Activated naive CD4-positive, alpha-beta T cell treated with anti-CD3 and anti-CD28 coated beads, Interleukin-2, amount 10 ng/mL, durations not matched to agents 7 days and 5 days (primary cell): ENCODE measurements at regions not wholly inside any gene's neighbourhood (a gene's known extent, or its start where the extent isn't known, plus 50 kb on each side); places are given as distances from the start of the nearest gene placed in this dataset.

ENCODE experiments used
- CTCF ChIA-PET: fragments of 350-600 bp; sonication (Branson Sonifier 250); formaldehyde crosslinking; loops from one replicate; lab custom pipeline; 2021; ENCODE audit warnings: antibody characterized with exemption; lab: Charles Lee
- DNase-seq: peaks from one replicate; pipeline ENCODE4 v3.0.0-alpha.2; 2020
- H3K27ac Mint-ChIP-seq: one replicate; pipeline ENCODE4 v1.8.0; 2021; ENCODE audit warnings: mild to moderate bottlenecking, moderate library complexity, mixed read lengths
- H3K27me3 Mint-ChIP-seq: one replicate; pipeline ENCODE4 v1.8.0; 2021; ENCODE audit warnings: mild to moderate bottlenecking, mixed read lengths
- H3K36me3 Mint-ChIP-seq: one replicate; pipeline ENCODE4 v1.8.0; 2021; ENCODE audit warnings: mixed read lengths
- H3K4me1 Mint-ChIP-seq: one replicate; pipeline ENCODE4 v1.8.0; 2021; ENCODE audit warnings: mixed read lengths
- H3K4me3 Mint-ChIP-seq: one replicate; pipeline ENCODE4 v1.8.0; 2021; ENCODE audit warnings: mild to moderate bottlenecking, moderate library complexity, mixed read lengths
- H3K9me3 Mint-ChIP-seq: one replicate; pipeline ENCODE4 v1.8.0; 2021; ENCODE audit warnings: mixed read lengths

DNA sequence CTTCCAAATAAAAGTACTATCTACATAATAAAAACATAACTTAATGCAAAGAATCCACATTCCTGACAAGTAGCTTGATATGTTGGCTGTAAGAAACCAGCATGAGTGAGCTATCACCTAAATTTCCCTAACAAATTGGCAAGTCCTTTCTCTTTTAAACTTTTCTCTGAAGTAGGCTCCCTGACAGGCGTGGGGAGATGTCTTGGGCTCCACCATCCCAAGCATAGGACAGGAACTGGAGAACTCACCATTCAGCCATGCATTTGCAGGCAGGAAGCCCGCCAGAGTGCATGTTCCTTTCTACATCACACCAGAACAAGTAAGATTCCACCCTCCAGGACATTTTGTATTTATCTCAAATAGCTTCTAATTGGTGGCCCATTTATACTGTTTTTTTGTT is 921.9 kb upstream of the CELF4 start:
- Mint-ChIP-seq H3K36me3 (no peaks in the 10 kb centered on the region), H3K4me3 (no peak overlapping the region), H3K27ac (no peak overlapping the region), H3K27me3 (no peaks in the 10 kb centered on the region), H3K4me1 (no peaks in the 10 kb centered on the region), H3K9me3 (no peaks in the 10 kb centered on the region)
- CTCF ChIA-PET, result no interaction called here
- no peak for DNase-seq

DNA sequence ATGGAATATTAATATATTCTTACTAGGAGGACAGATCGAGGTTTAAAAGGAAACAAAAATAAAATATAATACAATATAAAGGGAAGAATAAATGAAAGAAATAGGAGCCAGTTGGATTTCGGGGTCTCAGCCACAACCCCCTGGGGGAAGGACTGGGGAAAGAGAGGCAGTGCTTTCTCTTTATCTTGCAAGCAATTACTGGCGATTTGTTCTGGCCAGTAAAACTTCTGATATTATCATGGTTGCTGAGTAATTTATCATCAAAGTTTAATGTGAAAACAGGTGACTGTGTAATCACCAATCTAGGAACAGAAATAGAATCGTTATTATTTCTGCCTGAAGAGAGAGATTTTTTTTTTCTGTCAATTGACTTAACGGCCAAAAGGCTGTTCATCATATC is 917.7 kb upstream of the CELF4 start:
- Mint-ChIP-seq H3K4me3 (no peak overlapping the region), H3K27me3 (no peaks in the 10 kb centered on the region), H3K36me3 (no peaks in the 10 kb centered on the region), H3K27ac (no peak overlapping the region), H3K4me1 (no peaks in the 10 kb centered on the region), H3K9me3 (no peaks in the 10 kb centered on the region)
- CTCF ChIA-PET, result no interaction called here
- no peak for DNase-seq

DNA sequence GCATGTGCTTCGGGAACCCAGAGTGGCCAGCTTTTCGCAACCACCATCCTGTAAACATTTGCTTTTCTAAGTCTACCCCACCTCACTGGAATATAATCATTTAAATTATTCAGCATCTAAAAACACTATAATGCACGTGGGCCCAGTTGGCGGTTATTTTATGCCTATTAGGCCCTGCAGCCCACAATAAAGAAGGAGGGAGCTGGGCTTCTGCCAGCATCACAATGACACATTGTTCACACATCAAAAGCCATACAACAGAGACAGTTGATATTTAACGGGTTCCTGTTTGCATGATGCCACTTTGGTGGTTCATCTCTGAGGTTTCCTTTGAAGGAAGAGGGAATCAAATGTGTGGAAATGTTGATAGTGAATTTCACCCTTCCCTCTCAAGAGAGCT is 916.0 kb upstream of the CELF4 start:
- no peaks in the 10 kb centered on the region for H3K9me3 Mint-ChIP-seq
- no peak for DNase-seq
- no peaks in the 10 kb centered on the region for H3K4me1 Mint-ChIP-seq
- H3K27me3 Mint-ChIP-seq, result no peaks in the 10 kb centered on the region
- H3K36me3 Mint-ChIP-seq, result no peaks in the 10 kb centered on the region
- no peak overlapping the region for H3K27ac Mint-ChIP-seq
- no peak overlapping the region for H3K4me3 Mint-ChIP-seq
- CTCF ChIA-PET, result no interaction called here

DNA sequence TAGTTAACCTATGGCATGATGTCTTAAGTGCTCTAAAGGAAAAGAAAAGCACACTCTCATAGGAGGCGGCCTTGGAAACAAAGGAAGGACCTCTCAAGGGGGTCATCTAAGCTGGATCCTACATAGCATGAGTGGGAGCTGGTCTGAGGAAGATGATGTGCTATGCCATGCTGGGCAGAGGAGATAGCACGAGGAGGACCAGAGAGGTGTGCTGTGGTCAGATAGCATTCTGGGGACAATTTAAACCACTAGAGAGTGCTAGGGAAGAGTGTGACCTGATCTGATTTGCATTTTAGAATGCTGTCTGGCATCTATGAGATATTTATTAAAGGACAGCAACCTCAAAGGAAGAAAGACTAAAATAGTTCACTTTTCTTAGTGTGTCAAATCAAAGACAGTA is 910.1 kb upstream of the CELF4 start:
- Mint-ChIP-seq H3K9me3 (no peaks in the 10 kb centered on the region), H3K4me3 (no peak overlapping the region), H3K4me1 (no peaks in the 10 kb centered on the region), H3K27ac (no peak overlapping the region), H3K36me3 (no peaks in the 10 kb centered on the region), H3K27me3 (no peaks in the 10 kb centered on the region)
- DNase-seq, result no peak
- CTCF ChIA-PET, result no interaction called here

DNA sequence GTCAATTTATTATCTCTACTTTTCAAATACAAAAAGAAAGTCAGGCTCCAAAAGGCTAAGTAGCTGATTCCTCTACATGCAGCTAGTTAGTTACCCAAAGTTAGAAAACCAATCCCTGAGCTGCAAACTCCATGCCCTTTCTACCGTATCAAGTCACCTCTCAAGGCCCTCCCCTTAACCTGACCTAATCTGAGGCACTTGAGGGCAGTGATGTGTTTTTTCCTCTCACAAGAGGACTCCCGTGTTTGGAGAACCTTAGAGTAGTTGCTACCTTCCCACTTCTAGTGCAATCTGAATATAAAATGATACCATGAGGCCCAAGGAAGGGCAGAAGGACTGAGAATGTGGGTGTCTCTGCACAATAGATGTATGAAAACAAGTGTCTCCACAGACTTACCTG is 907.9 kb upstream of the CELF4 start:
- Mint-ChIP-seq H3K9me3 (no peaks in the 10 kb centered on the region), H3K36me3 (no peaks in the 10 kb centered on the region), H3K4me3 (no peak overlapping the region), H3K4me1 (no peaks in the 10 kb centered on the region), H3K27ac (no peak overlapping the region), H3K27me3 (no peaks in the 10 kb centered on the region)
- no peak for DNase-seq
- CTCF ChIA-PET, result no interaction called here

DNA sequence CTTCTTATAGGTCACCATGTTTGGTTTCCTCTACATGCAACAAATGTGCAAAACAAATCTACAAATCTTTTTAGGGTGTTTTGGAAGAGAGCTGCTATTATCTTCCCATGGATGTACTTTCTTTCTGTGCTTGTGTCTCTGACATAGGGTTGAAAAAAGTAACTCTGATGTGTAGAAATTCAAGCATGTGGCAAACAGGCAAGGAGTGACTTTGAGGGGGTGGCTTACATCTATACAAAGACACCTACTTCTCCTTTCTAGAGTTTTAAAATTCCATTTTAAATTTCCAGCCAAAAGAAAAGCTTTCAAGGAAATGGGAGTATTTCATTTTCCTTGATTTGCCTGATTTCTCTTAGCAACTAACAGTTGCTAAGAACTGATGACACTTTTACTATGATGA is 904.8 kb upstream of the CELF4 start:
- no peaks in the 10 kb centered on the region for H3K27me3 Mint-ChIP-seq
- H3K4me3 Mint-ChIP-seq, result no peak overlapping the region
- CTCF ChIA-PET, result no interaction called here
- H3K27ac Mint-ChIP-seq, result no peak overlapping the region
- no peaks in the 10 kb centered on the region for H3K36me3 Mint-ChIP-seq
- H3K4me1 Mint-ChIP-seq, result no peaks in the 10 kb centered on the region
- peaks cover 2% of the 10 kb centered on the region for H3K9me3 Mint-ChIP-seq
- no peak for DNase-seq

DNA sequence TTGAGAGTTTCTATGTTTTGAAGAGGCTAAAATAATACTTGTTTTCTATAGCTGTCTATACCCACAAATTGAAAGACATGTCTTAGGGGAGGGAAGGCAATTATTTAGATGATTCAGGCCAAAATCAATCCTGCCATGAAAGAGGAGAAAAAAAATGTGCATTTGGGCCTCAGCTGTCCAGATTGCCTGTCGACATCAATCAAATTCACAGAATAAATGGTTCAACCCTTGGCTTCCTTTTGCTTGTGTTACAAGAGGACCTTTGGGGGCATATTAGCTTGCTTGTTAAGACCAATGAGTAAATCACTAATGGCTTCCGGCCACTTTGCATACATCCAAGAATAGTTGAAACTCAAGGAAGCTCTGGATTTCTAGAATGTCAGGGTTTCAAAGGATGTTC is 900.8 kb upstream of the CELF4 start:
- CTCF ChIA-PET, result no interaction called here

DNA sequence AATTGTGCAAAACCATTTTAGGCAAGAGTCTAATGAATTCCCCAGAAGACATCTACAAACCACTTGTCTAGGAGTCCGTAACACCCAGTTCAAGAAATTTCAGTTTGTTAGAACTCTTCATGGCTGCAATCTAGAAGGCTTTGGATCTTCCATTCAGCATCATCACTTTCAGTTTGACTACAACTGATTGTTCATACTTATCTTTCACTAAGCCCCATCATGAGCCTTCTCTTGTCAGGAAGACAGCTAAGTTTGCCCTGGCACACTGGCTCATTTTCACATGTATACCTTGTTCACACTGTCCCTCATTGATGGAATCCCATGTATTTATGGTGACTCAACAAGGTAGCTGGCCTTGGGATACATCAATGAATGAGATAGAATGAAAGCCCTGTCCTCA is 898.4 kb upstream of the CELF4 start:
- CTCF ChIA-PET, result no interaction called here
- peaks cover 2% of the 10 kb centered on the region for H3K9me3 Mint-ChIP-seq
- DNase-seq, result no peak
- H3K27me3 Mint-ChIP-seq, result no peaks in the 10 kb centered on the region
- no peak overlapping the region for H3K4me3 Mint-ChIP-seq
- no peaks in the 10 kb centered on the region for H3K36me3 Mint-ChIP-seq
- no peak overlapping the region for H3K27ac Mint-ChIP-seq
- no peaks in the 10 kb centered on the region for H3K4me1 Mint-ChIP-seq

More for the DNA sequence above, 900.8 kb upstream of the CELF4 start:
- DNase-seq, result no peak
- Mint-ChIP-seq H3K4me3 (no peak overlapping the region), H3K27ac (no peak overlapping the region), H3K27me3 (no peaks in the 10 kb centered on the region), H3K4me1 (no peaks in the 10 kb centered on the region), H3K36me3 (no peaks in the 10 kb centered on the region), H3K9me3 (peaks cover 2% of the 10 kb centered on the region)

DNA sequence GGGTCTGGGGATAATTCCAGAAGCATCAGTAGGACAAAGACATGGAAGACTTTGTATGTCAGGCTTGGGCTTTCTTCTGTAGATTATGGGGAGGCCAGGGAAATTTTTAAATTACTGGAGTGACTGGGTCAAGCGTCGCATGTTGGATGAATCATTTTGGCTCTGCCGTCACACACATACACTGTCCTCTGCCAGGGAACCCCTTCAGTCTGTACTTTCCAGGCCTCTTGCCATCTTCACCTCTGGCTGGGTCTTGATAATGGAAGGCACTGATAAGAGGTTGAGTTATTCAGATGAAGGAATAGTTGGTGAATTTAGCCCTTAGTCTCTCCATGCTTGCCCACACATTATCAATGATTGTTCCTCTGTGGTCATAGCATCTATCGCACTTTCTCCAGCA is 895.1 kb upstream of the CELF4 start:
- DNase-seq, result no peak
- H3K27me3 Mint-ChIP-seq, result no peaks in the 10 kb centered on the region
- no peaks in the 10 kb centered on the region for H3K9me3 Mint-ChIP-seq
- CTCF ChIA-PET, result no interaction called here
- no peaks in the 10 kb centered on the region for H3K36me3 Mint-ChIP-seq
- no peak overlapping the region for H3K27ac Mint-ChIP-seq
- H3K4me3 Mint-ChIP-seq, result no peak overlapping the region
- no peaks in the 10 kb centered on the region for H3K4me1 Mint-ChIP-seq

DNA sequence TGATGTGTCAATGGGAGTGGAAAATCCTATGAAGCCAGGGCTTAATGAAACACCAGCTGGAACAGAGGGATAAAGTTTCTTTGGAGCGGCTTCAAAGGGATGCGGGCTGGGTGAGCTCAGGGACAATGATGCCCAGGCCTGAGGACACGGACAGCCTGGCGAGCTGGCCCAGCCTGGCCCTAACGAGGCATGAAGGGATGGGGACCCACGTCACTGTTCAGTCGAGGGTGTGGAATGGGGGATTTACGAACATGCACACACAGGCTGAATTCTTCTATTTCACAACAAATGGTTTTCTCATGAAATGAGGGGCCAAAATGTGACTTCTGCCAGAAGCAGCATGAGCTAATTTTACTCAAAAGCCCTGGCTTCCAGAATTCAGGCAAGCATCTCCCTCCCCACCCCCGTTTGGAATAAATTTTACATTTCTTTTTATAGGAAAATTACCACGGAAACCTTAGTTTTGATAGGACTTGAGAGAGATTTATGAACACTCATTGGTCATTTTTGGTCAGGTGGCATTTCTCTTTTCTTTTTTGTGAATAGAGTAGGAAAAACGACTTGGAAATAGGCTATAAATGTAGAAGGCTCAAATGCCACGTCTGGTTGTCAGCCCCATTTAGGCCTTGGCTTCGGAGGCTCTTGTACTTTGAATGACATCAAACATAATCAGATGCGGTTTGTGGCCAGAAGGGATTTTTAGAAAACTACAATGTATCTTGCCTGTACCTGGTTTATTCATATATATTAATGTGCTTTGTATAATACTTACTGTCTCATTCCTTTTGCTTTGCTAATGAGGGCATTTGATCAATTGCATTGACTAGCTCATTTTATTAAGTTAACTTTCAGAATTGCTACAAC is 893.8 kb upstream of the CELF4 start:
- Mint-ChIP-seq H3K27me3 (no peaks in the 10 kb centered on the region), H3K4me3 (no peak overlapping the region), H3K36me3 (no peaks in the 10 kb centered on the region), H3K27ac (no peak overlapping the region), H3K9me3 (no peaks in the 10 kb centered on the region), H3K4me1 (no peaks in the 10 kb centered on the region)
- no peak for DNase-seq
- CTCF ChIA-PET, result no interaction called here

DNA sequence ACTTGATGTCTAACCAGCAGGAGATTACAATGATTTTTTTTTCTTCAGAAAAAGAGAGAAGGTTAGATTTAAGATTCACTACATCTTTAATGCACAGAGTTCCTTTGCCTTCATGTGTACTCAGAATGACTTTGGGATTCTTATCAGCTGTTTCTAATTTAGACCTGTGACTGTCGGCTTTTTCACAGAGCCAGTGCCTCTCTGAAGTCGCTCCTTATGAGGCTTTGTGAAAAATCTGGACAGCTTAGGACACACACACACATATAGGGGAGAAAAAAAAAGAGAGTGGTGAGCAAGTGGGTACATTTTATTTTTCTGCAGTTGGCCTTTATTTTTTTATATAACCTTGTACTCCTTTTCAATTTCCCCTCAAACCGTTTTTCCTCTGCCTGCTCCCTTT is 893.1 kb upstream of the CELF4 start:
- Mint-ChIP-seq H3K27me3 (no peaks in the 10 kb centered on the region), H3K4me3 (no peak overlapping the region), H3K27ac (no peak overlapping the region), H3K4me1 (no peaks in the 10 kb centered on the region), H3K36me3 (no peaks in the 10 kb centered on the region), H3K9me3 (no peaks in the 10 kb centered on the region)
- CTCF ChIA-PET, result no interaction called here
- DNase-seq, result no peak

DNA sequence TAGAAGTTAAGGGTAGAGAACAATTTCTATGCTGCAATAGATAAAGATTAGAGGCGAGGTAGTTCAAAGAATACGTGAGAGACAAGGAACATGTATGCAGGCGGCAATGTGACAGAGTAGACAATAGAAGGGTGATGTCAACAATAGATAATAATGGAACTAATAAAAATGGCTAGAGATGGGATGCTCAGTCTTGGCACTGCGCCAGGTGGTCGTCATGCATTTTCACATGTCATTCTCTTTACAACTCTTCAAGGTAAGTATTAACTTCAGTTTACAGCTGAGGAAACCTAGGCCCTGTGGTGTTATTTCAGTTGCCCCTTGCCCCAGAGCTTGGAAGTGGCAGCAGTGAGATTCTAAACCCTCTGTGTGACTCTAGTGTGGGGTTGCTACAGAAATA is 890.7 kb upstream of the CELF4 start:
- H3K27ac Mint-ChIP-seq, result no peak overlapping the region
- no peaks in the 10 kb centered on the region for H3K36me3 Mint-ChIP-seq
- no peaks in the 10 kb centered on the region for H3K9me3 Mint-ChIP-seq
- CTCF ChIA-PET, result no interaction called here
- no peaks in the 10 kb centered on the region for H3K27me3 Mint-ChIP-seq
- H3K4me1 Mint-ChIP-seq, result no peaks in the 10 kb centered on the region
- no peak overlapping the region for H3K4me3 Mint-ChIP-seq
- no peak for DNase-seq

DNA sequence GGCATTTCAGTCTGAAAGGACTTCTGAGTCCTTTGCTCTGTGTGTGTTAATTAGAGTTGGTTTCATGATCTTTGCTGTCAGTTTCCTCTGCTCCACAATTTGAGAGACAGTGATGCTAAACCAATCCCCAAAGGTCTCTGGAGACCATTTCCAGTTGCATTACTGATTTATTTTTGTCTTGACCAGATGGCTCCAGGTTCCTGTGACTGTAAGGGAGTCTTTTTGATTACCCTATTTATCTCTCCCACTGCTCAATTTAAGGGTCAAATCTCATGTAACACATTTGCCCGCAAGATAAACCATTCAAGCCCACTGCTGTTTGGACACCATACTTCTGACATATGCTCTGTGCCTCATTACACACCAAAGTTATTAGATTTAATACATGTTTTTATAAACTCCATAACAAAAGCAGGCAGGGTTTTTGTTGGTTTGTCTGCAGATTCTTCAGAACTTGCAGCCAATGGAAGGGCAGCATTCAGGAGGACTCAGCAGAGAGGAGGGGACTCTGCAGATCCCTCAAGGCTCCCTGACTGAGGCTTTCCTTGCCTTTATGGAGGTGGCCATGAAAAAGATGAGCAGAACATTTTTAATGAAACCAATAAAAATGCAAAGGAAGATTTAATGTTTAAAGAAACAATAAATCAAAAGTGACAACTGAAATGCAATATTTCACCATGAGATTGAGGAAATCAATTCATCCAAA is 889.3 kb upstream of the CELF4 start:
- H3K36me3 Mint-ChIP-seq, result no peaks in the 10 kb centered on the region
- no peak overlapping the region for H3K4me3 Mint-ChIP-seq
- CTCF ChIA-PET, result no interaction called here
- no peak for DNase-seq
- H3K27me3 Mint-ChIP-seq, result no peaks in the 10 kb centered on the region
- no peak overlapping the region for H3K27ac Mint-ChIP-seq
- H3K9me3 Mint-ChIP-seq, result no peaks in the 10 kb centered on the region
- no peaks in the 10 kb centered on the region for H3K4me1 Mint-ChIP-seq

DNA sequence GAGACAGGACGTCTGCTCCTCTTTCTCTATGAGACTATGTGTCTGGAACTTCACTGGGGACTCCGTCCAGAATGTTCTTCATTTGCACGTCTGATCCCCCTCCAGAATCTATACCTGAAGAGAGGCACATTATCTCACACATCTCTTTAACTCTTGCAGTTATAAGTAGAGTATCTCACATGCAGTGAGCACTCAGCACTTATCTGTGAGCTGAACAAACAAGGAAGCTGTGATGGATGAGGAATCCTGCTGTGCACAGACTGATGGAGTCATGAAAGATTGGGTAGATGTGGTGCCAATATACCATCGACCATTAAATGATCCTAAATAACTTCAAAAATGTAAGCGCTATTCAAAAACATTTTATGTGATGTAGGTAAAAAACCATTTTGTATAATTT is 888.3 kb upstream of the CELF4 start:
- Mint-ChIP-seq H3K9me3 (no peaks in the 10 kb centered on the region), H3K27me3 (no peaks in the 10 kb centered on the region), H3K36me3 (no peaks in the 10 kb centered on the region), H3K4me3 (no peak overlapping the region), H3K27ac (no peak overlapping the region), H3K4me1 (no peaks in the 10 kb centered on the region)
- DNase-seq, result no peak
- CTCF ChIA-PET, result no interaction called here

DNA sequence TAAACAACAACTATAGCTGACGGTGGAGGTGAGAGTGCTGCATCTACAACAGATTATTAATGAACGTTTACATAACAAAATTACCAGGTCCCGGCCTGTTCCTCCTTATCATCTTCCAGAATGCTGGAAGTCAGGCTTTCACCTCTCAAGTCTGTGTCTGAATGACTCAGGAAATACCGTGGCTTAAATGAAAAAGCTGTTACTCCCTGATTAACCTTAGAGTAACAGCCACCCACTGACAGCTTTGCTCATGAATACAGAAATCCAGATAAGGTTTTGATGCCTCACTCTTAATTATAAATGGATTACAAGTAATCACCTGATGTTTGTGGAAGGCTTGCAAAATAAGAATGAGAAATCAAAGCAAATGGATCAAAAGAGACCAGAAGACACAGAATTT is 885.3 kb upstream of the CELF4 start:
- Mint-ChIP-seq H3K36me3 (no peaks in the 10 kb centered on the region), H3K9me3 (no peaks in the 10 kb centered on the region), H3K4me1 (no peaks in the 10 kb centered on the region), H3K27me3 (no peaks in the 10 kb centered on the region), H3K4me3 (no peak overlapping the region), H3K27ac (no peak overlapping the region)
- CTCF ChIA-PET, result no interaction called here
- no peak for DNase-seq
